NCI-H82 treated with DMSO at 0.1 percent for 48 hours (cell line): ENCODE measurements at regions not wholly inside any gene's neighbourhood (a gene's known extent, or its start where the extent isn't known, plus 50 kb on each side); places are given as distances from the start of the nearest gene placed in this dataset.
"Not testable (repeated sequence)": the region's sequence is repeated elsewhere in the genome, so short reads cannot be mapped to it uniquely, and the experiment has no call there.

Source experiments
- DNase-seq: peaks from one replicate; lab custom pipeline; 2025; ENCODE audit not compliant: unreplicated experiment; lab: John Stamatoyannopoulos, UW

- DNase-seq, result no peak
Measured at GRCh38 chr7:121501566-121501965, 105.5 kb upstream of the FAM3C start.

DNA sequence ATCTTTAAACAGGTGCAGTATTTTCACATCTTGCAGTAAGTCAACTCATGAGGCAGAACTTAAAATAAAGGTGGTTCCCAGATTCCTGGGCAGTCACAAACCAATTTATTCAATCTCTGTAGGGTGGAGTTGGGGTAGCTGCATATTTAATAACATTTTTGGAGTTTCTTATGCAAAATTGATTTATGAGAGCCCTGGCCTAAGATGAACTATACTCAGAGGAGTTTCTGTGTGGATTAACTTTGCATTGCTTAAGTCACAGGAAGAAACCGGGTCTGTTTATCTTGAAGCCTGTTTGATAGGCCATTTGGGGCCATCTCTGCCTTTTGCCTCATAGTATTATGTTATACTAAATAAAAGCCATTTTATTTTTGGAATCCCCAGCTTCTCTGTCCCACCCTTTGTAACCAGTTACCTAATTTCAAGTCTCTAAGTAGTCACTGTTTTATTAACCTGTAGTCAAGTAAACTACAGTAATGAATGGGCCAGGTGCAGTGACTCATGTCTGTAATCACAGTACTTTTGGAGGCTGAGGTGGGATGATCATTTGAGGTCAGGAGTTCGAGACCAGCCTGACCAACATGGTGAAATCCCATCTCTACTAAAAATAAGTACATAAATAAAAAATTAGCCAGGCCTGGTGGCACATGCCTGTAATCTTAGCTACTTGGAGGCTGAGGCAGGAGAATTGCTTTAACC lies 104.4 kb upstream of the FAM3C start:
- no peak for DNase-seq

DNA sequence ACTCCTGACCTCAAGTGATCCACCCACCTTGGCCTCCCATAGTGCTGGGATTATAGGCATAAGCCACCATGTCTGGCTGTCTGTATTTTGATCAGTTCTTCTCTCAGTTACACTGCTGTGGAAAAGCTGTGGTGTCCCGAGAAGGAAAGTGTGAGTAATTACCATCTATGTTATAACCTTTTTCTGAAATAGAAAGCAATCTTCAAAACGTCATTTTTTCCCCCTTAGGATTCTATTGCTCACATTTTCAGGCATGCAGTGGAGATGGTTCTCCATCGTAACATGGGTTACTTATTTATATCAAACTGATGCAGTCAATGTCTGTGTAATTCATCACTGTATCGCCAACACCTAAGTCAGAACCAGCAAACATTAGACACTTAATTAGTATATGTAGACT lies 103.5 kb upstream of the FAM3C start:
- DNase-seq, result no peak

DNA sequence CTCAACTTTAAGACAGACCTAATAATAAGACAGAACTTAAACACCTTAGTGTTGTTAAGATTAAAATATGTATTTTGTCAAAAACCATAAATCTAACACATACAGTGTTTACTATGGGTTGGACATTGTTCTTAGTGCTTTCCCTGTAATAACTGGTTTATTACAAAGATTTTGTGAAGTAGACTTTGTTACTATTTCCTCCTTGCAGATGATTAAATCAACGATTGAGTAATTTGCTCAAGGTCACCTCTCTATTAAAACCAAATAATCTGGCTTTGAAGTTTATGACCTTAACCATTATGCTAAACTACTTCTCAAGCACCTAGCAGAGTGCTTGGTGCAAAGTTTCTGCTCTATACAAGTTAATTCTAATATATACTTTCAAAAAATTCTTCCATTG lies 102.7 kb upstream of the FAM3C start:
- DNase-seq, result no peak

DNA sequence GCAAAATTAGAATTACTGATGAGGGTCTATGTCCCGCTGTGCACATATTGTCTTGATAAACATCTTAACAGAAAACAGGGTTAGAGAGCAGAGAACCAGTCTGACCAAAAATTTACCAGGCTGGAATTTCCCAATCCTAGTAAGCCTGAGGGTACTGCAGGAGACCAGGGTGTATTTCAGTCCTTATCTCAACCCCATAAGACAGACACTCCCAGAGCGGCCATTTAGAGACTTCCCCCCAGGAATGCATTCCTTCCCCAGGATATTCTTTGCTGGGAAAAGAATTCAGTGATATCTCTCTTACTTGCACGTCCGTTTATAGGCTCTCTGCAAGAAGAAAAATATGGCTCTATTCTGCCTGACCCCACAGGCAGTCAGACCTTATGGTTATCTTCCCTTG lies 101.4 kb upstream of the FAM3C start:
- not testable (repeated sequence) for DNase-seq

GRCh38 chr7:121494516-121494915 lies 98.4 kb upstream of the FAM3C start:
- DNase-seq, result no peak

DNA sequence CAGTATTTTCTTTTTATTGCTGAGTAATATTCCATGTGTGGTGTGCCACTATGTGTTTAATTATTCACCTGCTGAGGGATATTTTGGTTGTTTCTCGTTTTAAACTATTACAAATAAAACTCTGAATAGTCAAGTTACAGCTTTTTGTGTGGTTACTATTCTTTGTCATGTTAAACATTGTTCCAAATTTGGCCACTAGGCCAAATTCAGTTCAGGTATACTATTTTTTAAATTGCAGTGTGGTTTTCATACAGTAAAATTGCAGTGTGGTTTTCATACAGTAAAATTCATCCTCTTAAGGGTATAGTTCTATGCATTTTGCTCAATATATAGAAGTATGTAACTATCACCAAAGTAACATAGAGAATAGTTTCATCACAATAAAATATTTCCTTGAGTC lies 97.4 kb upstream of the FAM3C start:
- DNase-seq, result no peak

- no peak for DNase-seq
Measured at GRCh38 chr7:121490309-121490708, 94.2 kb upstream of the FAM3C start.

DNA sequence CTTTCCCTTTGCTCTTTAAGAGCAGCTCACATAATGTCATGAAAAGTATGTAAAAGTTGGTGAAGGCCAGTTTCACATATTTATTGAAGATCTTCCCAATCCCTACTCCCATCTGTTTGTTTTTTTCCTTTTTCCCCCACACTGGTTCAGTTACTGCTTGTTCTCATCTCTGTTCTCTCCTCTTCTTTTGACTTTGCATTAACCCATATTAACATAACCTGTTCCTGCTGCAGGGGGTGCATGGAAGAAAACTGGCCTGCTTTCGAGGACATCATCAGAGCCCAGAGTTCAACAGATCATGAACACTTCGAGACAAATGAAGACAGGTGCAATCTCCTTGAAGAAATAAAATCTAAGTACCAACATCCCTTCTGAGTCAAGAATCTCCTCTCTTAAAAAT lies 93.3 kb upstream of the FAM3C start:
- no peak for DNase-seq

DNA sequence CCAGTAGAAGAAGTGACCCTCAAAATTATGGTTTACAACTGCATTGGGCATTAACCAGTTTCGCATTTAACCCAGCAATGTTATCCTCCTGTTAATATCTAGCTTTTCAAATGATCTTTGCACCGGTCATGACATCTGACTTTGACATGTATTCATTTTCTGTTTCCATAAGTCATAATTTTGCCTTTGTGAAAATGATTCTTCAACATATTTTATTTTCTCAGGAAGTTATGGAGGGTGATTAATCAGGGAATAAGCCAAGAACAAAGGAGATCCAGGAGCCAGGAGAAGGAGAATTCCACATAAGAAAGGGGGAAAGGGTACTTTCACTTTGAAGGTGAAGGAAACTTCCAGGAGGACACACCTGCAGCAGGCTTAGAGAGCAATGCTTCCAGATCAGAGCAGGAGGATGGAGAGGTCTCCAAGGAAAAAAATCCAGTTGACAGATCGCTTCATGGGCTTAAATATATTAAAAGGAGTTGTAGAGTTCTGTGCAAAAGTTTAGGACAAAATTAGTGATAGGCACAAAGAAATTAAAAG lies 92.1 kb upstream of the FAM3C start:
- no peak for DNase-seq

DNA sequence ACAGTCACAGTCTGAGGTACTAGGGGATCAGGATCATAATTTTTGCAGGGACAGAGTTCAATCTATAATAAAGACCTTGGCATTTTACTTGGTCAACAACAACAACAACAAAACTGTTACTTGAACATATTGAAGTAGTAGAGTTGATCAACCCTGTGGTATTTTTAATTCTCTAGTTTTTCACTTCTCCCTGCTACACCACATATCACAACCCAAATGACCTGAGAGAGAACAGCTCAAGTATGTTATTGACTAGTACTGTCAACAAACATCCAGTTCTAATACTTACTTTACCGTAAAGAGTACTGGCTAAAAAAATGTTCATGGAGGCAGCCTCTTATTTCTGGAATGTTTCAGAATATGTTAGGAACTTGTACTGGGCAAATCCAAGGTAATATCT lies 90.5 kb upstream of the FAM3C start:
- no peak for DNase-seq

DNA sequence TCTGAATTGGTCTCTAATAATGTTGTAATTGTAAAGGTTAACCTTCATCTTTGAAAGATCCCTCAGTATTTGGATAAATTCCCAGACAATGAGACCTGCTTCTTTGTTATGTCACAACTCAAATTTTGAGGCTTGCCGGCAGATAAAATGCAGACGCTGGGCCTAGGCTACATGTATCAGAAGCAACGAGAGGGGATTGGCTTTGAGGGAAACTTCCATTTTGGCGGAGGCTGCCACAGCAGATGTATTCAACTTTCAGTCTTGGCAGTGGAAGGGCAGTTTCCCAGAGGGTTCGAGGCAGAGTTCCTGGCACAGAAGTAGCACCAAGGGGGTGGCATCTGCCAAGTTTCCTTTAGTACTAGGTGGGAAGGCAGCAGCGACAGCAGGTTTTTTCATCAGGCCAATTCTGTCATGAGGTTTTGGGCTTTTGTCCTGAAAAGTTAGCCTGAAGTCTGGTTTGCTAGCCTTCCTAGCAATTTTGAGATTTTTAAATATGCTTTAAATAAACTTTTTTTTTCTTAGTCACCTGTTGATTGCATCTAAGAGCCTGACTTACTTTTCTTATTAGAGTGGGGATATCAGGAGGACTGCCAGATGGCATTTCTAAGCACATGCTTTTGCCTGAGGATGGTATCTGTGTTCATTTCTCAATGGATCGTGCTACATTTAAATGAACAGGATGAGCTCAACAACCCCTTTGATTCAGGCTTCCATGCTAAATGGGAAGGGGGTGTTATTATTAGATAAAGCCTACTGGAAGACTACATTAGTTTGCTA lies 89.5 kb upstream of the FAM3C start:
- no peak for DNase-seq

GRCh38 chr7:121484089-121484763 lies 88.1 kb upstream of the FAM3C start:
- no peak for DNase-seq

DNA sequence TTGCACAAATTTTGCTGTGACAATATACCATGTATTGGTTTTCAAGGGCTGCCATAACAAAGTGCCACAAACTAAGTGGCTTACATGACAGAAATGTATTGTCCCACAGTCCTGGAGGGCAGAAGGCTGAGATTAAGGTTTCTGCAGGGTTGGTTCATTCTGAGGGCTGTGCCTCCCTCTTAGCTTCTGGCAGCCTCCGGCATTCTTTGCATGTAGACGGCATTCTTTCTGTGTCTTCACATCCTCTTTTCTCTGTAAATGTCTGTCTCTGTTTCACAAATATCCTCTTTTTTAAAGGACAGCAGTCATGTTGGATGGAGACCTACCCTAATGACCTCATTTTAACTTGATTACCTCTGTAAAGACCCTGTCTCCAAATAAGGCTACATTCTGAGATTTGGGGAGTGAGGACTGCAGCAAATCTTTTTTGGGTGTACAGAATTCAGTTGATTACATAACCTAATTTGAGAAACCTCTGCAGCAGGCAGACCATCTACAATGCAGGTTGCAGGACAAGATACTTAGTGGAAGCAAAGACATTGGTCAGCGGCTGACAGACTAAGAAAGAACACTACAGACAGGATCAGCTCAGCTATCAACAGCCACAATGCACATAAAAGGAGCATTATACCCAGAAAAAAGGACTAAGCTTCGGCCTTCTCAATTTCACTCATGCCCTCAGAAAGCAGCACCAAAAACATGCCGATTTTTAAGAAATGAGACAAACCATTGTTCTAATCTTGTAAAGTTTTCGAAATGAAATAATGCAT lies 84.6 kb upstream of the FAM3C start:
- no peak for DNase-seq

- DNase-seq, result no peak
Measured at GRCh38 chr7:121480058-121480457, 84.0 kb upstream of the FAM3C start.

DNA sequence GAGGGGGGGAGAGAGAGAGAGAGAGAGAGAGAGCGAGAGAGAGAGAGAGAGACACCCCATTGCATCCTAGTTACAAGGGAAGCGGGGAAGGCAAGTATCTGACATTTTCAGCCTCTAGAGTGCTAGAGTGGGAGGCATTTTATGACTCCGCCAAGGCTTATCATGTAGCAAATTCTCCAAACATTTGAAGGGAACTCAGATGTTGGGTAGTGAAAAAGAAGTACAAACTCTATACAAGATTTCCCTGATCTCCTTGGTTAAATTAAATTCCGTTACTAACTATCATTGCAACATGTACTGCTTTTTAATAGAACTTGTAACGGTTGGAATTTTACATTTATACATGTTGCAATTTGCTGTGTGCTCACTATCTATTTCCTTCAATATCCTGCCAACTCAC lies 83.4 kb upstream of the FAM3C start:
- no peak for DNase-seq

DNA sequence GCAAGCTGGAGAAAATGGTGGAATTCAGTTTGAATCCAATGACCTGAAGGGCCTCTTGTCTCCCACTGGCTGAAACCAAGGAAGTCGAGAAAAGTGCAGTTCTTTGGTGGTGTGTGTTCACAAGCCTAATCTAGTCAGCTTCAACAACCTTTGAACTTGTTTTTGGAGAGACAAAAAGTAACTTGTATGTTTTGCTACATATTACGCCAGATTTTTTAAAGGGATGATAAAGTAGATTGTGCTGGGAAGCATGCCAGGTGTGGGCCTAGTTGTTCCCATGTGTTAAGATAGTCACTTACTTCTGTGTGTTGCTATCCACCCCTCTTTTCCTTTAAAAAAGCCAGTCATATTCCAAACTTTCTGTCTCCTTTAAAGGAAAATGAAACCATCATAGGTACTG lies 79.7 kb upstream of the FAM3C start:
- no peak for DNase-seq

GRCh38 chr7:121474301-121474673 lies 78.2 kb upstream of the FAM3C start:
- DNase-seq, result no peak

GRCh38 chr7:121473645-121474300 lies 77.7 kb upstream of the FAM3C start:
- no peak for DNase-seq

- no peak for DNase-seq
Measured at GRCh38 chr7:121466455-121466854, 70.3 kb upstream of the FAM3C start.

GRCh38 chr7:121459148-121459547 lies 63.0 kb upstream of the FAM3C start:
- DNase-seq, result no peak
